K562 (cell line): ENCODE measurements at regions not wholly inside any gene's neighbourhood (a gene's known extent, or its start where the extent isn't known, plus 50 kb on each side); places are given as distances from the start of the nearest gene placed in this dataset.

Source experiments
- ATAC-seq: fragments of 200-7000 bp; cut with Tn5 transposase; 3 replicates; pipeline ENCODE4 v1.9.1; 2020; ENCODE audit warnings: moderate library complexity
- BruUV-seq: library from RNA; stranded (reverse); fragments of 400-500 nt; replicated peaks from 2 replicates; lab custom pipeline; 2021; lab: Mats Ljungman, UMichigan
- CTCF ChIA-PET: fragments of 300-600 bp; formaldehyde crosslinking; extraction: SDS; loops from one replicate; lab custom pipeline; 2021; ENCODE audit warnings: low intra/inter-chr PET ratio; lab: Yijun Ruan, JAX
- POLR2A ChIA-PET: fragments of 300-600, 350-650 bp; sonication (Branson Sonifier 250); formaldehyde crosslinking; extraction: SDS; loops from one replicate; lab custom pipeline; 2021; ENCODE audit warnings: antibody characterized with exemption, inconsistent platforms; lab: Yijun Ruan, JAX
- DNase-seq, 4 experiments: peaks; one replicate each; pipeline versions ENCODE4 v3.0.0 to v3.0.0-alpha.2; 2011 to 2018; ENCODE audit warnings: low spot score in 3 of 4, mixed read lengths in 3 of 4; ENCODE audit errors: extremely low read depth in 1 of 4
- FAIRE-seq: peaks from 2 replicates; lab custom pipeline; 2011; peaks lifted over from hg19 to GRCh38; lab: Jason Lieb, UNC
- H2AFZ ChIP-seq: 2 replicates; pipeline ENCODE4 v1.6.0; 2011; ENCODE audit warnings: low read depth, low read length, control low read depth, inconsistent platforms
- H3K27ac ChIP-seq: fragments of 200-600 bp; 3 replicates; pipeline ENCODE4 v1.8.0; 2011; ENCODE audit warnings: low read depth, mild to moderate bottlenecking, control low read depth, inconsistent platforms, low read length, moderate library complexity, mixed read lengths; ENCODE audit errors: extremely low read depth
- H3K27me3 ChIP-seq, 2 experiments: fragments of 300-600 bp in 1 of 2; 2 replicates in 1 of 2; 3 replicates in 1 of 2; pipeline versions ENCODE4 v1.6.0 to v1.8.0; 2011; ENCODE audit warnings: inconsistent platforms in 2 of 2, low read length in 2 of 2, mild to moderate bottlenecking in 1 of 2, mixed read lengths in 1 of 2, moderate library complexity in 1 of 2; ENCODE audit not compliant: control insufficient read depth in 2 of 2, insufficient read depth in 2 of 2
- H3K36me3 ChIP-seq: fragments of 300-600 bp; 3 replicates; pipeline ENCODE4 v1.8.0; 2011; ENCODE audit warnings: mild to moderate bottlenecking, low read length, inconsistent platforms; ENCODE audit not compliant: control insufficient read depth, insufficient read depth
- H3K4me1 ChIP-seq, 2 experiments: fragments of 200-600 bp in 1 of 2; replicated peaks in 1 of 2; 2 replicates in 1 of 2; 3 replicates in 1 of 2; pipeline versions ENCODE4 v1.5.1 to v1.8.0; 2011; ENCODE audit warnings: inconsistent platforms in 2 of 2, low read length in 2 of 2, mild to moderate bottlenecking in 1 of 2, mixed read lengths in 1 of 2, moderate library complexity in 1 of 2; ENCODE audit not compliant: control insufficient read depth in 2 of 2, insufficient read depth in 2 of 2
- H3K4me2 ChIP-seq: 2 replicates; pipeline ENCODE4 v1.6.1; 2011; ENCODE audit warnings: low read length, control low read depth, inconsistent platforms, mixed read lengths; ENCODE audit not compliant: insufficient read depth
- H3K4me3 ChIP-seq: fragments of 200-600 bp; sonication (generic), shearing (Covaris generic); 2 replicates; pipeline ENCODE4 v1.5.1; 2016; ENCODE audit warnings: control low read depth, inconsistent platforms
- H3K79me2 ChIP-seq: fragments of 200-600 bp; 3 replicates; pipeline ENCODE4 v1.8.0; 2011; ENCODE audit warnings: low read length, inconsistent platforms; ENCODE audit not compliant: control insufficient read depth, insufficient read depth
- H3K9ac ChIP-seq, 2 experiments: 2 replicates each; pipeline versions ENCODE4 v1.6.0 to v1.6.1; 2011; ENCODE audit warnings: low read depth in 2 of 2, low read length in 2 of 2, control low read depth in 1 of 2, inconsistent platforms in 1 of 2, mild to moderate bottlenecking in 1 of 2, mixed read lengths in 1 of 2; ENCODE audit not compliant: insufficient read depth in 1 of 2
- H3K9me1 ChIP-seq: one replicate; pipeline ENCODE4 v1.6.0; 2011; ENCODE audit warnings: inconsistent platforms, mild to moderate bottlenecking, low read length, moderate library complexity; ENCODE audit not compliant: control insufficient read depth, insufficient read depth
- H3K9me3 ChIP-seq: replicated peaks from 2 replicates; pipeline ENCODE4 v1.5.1; 2011; ENCODE audit warnings: low read depth, low read length, inconsistent platforms; ENCODE audit not compliant: control insufficient read depth, insufficient read depth
- H4K20me1 ChIP-seq: replicated peaks from 2 replicates; pipeline ENCODE4 v1.6.1; 2011; ENCODE audit warnings: low read length, inconsistent platforms, mixed read lengths; ENCODE audit not compliant: control insufficient read depth, insufficient read depth
- AFF1 ChIP-seq, 2 experiments: fragments of 450-650 bp; IDR thresholded peaks; 2 replicates each; pipeline ENCODE4 v1.6.1; 2018; ENCODE audit warnings: mild to moderate bottlenecking in 2 of 2, low read depth in 1 of 2; ENCODE audit not compliant: partially characterized antibody in 2 of 2
- ETV1 ChIP-seq: fragments of 450-650 bp; conservative IDR thresholded peaks from 2 replicates; pipeline ENCODE4 v1.6.1; 2016; ENCODE audit warnings: missing genetic modification characterization, control low read depth, low read depth, missing compliant biosample characterization
- HNRNPL ChIP-seq: fragments of 200-400 bp; formaldehyde crosslinking; IDR thresholded peaks from 2 replicates; pipeline ENCODE4 v1.6.1; 2017; ENCODE audit warnings: low read depth, mild to moderate bottlenecking, low read length
- IRF1 ChIP-seq: sonication (generic); formaldehyde crosslinking; IDR thresholded peaks from 2 replicates; pipeline ENCODE4 v1.8.0; 2022; ENCODE audit warnings: missing genetic modification reagents, mild to moderate bottlenecking, borderline replicate concordance
- NBN ChIP-seq: fragments of 450-650 bp; IDR thresholded peaks from 2 replicates; pipeline ENCODE4 v1.6.1; 2016; ENCODE audit warnings: low read depth, mild to moderate bottlenecking
- NEUROD1 ChIP-seq: fragments of 150-350 bp; IDR thresholded peaks from 2 replicates; pipeline ENCODE4 v1.6.1; 2014; ENCODE audit warnings: borderline replicate concordance, low read length, low read depth; ENCODE audit not compliant: partially characterized antibody
- NFIX ChIP-seq: fragments of 250-450 bp; sonication (Bioruptor Pico); IDR thresholded peaks from 2 replicates; pipeline ENCODE4 v1.4.0; 2020; ENCODE audit warnings: low read depth, mild to moderate bottlenecking, moderate library complexity
- POLR2AphosphoS5 ChIP-seq: IDR thresholded peaks from 2 replicates; pipeline ENCODE4 v1.6.1; 2011; ENCODE audit warnings: mild to moderate bottlenecking, low read depth, low read length, moderate library complexity; ENCODE audit not compliant: control insufficient read depth, insufficient read depth
- STAT5A ChIP-seq: IDR thresholded peaks from 2 replicates; pipeline ENCODE4 v1.6.1; 2012; ENCODE audit warnings: low read length, inconsistent platforms, borderline replicate concordance
- ZEB2 ChIP-seq: fragments of 450-650 bp; IDR thresholded peaks from 2 replicates; pipeline ENCODE4 v1.6.1; 2016
- ZNF124 ChIP-seq: sonication (generic); formaldehyde crosslinking; IDR thresholded peaks from 2 replicates; pipeline ENCODE4 v1.8.1; 2022; ENCODE audit warnings: missing genetic modification reagents
- ZNF146 ChIP-seq: IDR thresholded peaks from one replicate; pipeline ENCODE4 v1.6.1; 2018; ENCODE audit warnings: missing compliant biosample characterization; ENCODE audit not compliant: unreplicated experiment
- ZNF395 ChIP-seq: fragments of 200-800 bp; sonication (Bioruptor generic); IDR thresholded peaks from 2 replicates; pipeline ENCODE4 v1.6.1; 2017; ENCODE audit warnings: missing genetic modification characterization, missing compliant biosample characterization
- ZNF655 ChIP-seq: fragments of 250-450 bp; sonication (Bioruptor Pico); IDR thresholded peaks from 2 replicates; pipeline ENCODE4 v1.5.0; 2021
- whole genome bisulfite sequencing: fragments of 100-300 bp; shearing (Covaris generic); methylation state at CpG from one replicate; pipeline ENCODE4 v1.1.6; 2016; ENCODE audit warnings: low coverage, mixed read lengths; ENCODE audit not compliant: insufficient coverage; ENCODE audit errors: missing lambda C conversion rate; 5-methylcytosine and 5-hydroxymethylcytosine counted together
- in situ Hi-C: fragments of 300-500 bp; cut with MboI; formaldehyde crosslinking; loops from 4 replicates; pipeline ENCODE4 v1.15.0; 2018; ENCODE audit warnings: inconsistent platforms, mixed read lengths
- intact Hi-C: fragments of 100-400 bp; cut with micrococcal nuclease; formaldehyde crosslinking; loops from 2 replicates; pipeline ENCODE4 v1.14.2; 2022
- TF ChIP-seq, protein P1 (sequence below), 2 experiments: fragments of 450-650 bp in 1 of 2; sonication (generic) in 1 of 2; formaldehyde crosslinking; conservative IDR thresholded peaks; 2 replicates each; pipeline versions ENCODE4 v1.4.0 to v1.8.1; 2020 to 2022; ENCODE audit warnings: mild to moderate bottlenecking in 1 of 2, missing genetic modification reagents in 1 of 2

GRCh38 chr12:97300431-97300830 lies 162.2 kb upstream of the RMST start:
- WGBS, result 0% methylated on average over 5 of the region's 5 CpGs
- intact Hi-C loops, result no loop called here
- H3K27ac ChIP-seq, result no peak overlapping the region
- in situ Hi-C loops, result loop anchor here (25.0 kb wide), 1 partner anchor 1087 kb away; no protein-coding TSS in a partner anchor
- no peak overlapping the region for H2AFZ ChIP-seq
- no peaks in the 10 kb centered on the region for H3K79me2 ChIP-seq
- H3K27me3 ChIP-seq, result no peaks in the 10 kb centered on the region
- H3K9me1 ChIP-seq, result no peaks in the 10 kb centered on the region
- H3K4me3 ChIP-seq, result no peak overlapping the region
- ATAC-seq (no peak), FAIRE-seq (no peak), DNase-seq (no peak)
- ChIA-PET POLR2A (no interaction called here), CTCF (no interaction called here)
- H3K9ac ChIP-seq, result no peak overlapping the region
- no peaks in the 10 kb centered on the region for H3K36me3 ChIP-seq
- no peaks in the 10 kb centered on the region for H3K4me1 ChIP-seq
- H3K4me2 ChIP-seq, result no peak overlapping the region
- H3K9me3 ChIP-seq, result no peaks in the 10 kb centered on the region
- no peaks in the 10 kb centered on the region for H4K20me1 ChIP-seq
- no TSS peak for BruUV-seq
- TF ChIP-seq ZNF146 (no peak), NFIX (CRISPR knock-in tag) (no peak), STAT5A (no peak), ZNF655 (CRISPR knock-in tag) (no peak), POLR2AphosphoS5 (no peak), AFF1 (IDR thresholded peaks at IDR 0.05; ENCODE audit: low read depth in 1 of 2, partially characterized antibody in 2 of 2) (no peak), NEUROD1 (no peak), IRF1 (CRISPR knock-in tag) (no peak), ZEB2 (no peak), ETV1 (tag) (no peak), ZNF395 (CRISPR knock-in tag) (no peak), ZNF124 (CRISPR knock-in tag) (no peak), NBN (no peak), HNRNPL (no peak)
- TF ChIP-seq, protein P1, sequence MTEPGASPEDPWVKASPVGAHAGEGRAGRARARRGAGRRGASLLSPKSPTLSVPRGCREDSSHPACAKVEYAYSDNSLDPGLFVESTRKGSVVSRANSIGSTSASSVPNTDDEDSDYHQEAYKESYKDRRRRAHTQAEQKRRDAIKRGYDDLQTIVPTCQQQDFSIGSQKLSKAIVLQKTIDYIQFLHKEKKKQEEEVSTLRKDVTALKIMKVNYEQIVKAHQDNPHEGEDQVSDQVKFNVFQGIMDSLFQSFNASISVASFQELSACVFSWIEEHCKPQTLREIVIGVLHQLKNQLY (CRISPR knock-in tag; conservative IDR thresholded peaks at IDR 0.05), result no peak
